SK-N-SH (cell line): ENCODE measurements at regions not wholly inside any gene's neighbourhood (a gene's known extent, or its start where the extent isn't known, plus 50 kb on each side); places are given as distances from the start of the nearest gene placed in this dataset.

Experiments used
- CTCF ChIA-PET: fragments of 300-600, 350-600 bp; formaldehyde crosslinking; extraction: SDS; loops from one replicate; lab custom pipeline; 2021; lab: Yijun Ruan, JAX
- POLR2A ChIA-PET: fragments of 350-600 bp; sonication (Branson Sonifier 250); formaldehyde crosslinking; extraction: SDS; loops from one replicate; lab custom pipeline; 2020; ENCODE audit warnings: antibody characterized with exemption, inconsistent platforms; lab: Yijun Ruan, JAX
- DNase-seq: peaks from one replicate; pipeline ENCODE4 v3.0.0; 2012
- H2AFZ ChIP-seq: fragments of 200-600 bp; sonication (generic); 2 replicates; pipeline ENCODE4 v1.8.1; 2016; ENCODE audit warnings: antibody characterized with exemption, mild to moderate bottlenecking, low read depth
- H3F3A ChIP-seq: fragments of 200-600 bp; sonication (generic); replicated peaks from 2 replicates; pipeline ENCODE3; 2016; ENCODE audit warnings: antibody characterized with exemption, mild to moderate bottlenecking; ENCODE audit not compliant: insufficient read depth
- H3K27ac ChIP-seq, 2 experiments: fragments of 200-500 bp in 1 of 2; fragments of 200-600 bp in 1 of 2; sonication (Bioruptor generic) in 1 of 2; sonication (generic), shearing (Covaris generic) in 1 of 2; 2 replicates each; pipeline versions ENCODE4 v1.5.1 to v1.6.1; 2014 to 2016; ENCODE audit warnings: low read depth in 2 of 2, inconsistent platforms in 1 of 2, low read length in 1 of 2, mild to moderate bottlenecking in 1 of 2, mixed read lengths in 1 of 2
- H3K27me3 ChIP-seq: fragments of 200-600 bp; sonication (generic), shearing (Covaris generic); 2 replicates; pipeline ENCODE4 v1.6.1; 2016; ENCODE audit warnings: mixed run types; ENCODE audit not compliant: insufficient read depth
- H3K36me3 ChIP-seq, 2 experiments: fragments of 200-500 bp in 1 of 2; fragments of 200-600 bp in 1 of 2; sonication (Bioruptor generic) in 1 of 2; sonication (generic) in 1 of 2; replicated peaks in 1 of 2; 2 replicates each; pipeline versions ENCODE3 to v1.5.1; 2014 to 2016; ENCODE audit warnings: low read length in 1 of 2, mild to moderate bottlenecking in 1 of 2; ENCODE audit not compliant: insufficient read depth in 2 of 2, control insufficient read depth in 1 of 2
- H3K4me1 ChIP-seq, 2 experiments: fragments of 200-500 bp in 1 of 2; fragments of 200-600 bp in 1 of 2; sonication (Bioruptor generic) in 1 of 2; sonication (generic), shearing (Covaris generic) in 1 of 2; 2 replicates each; pipeline versions ENCODE4 v1.5.1 to v1.6.1; 2014 to 2016; ENCODE audit warnings: low read depth in 1 of 2, low read length in 1 of 2, mixed run types in 1 of 2; ENCODE audit not compliant: insufficient read depth in 2 of 2, control insufficient read depth in 1 of 2
- H3K4me2 ChIP-seq: fragments of 200-600 bp; sonication (generic), shearing (Covaris generic); 2 replicates; pipeline ENCODE4 v1.6.1; 2017; ENCODE audit warnings: mixed run types
- H3K4me3 ChIP-seq, 2 experiments: fragments of 200-500 bp in 1 of 2; fragments of 200-600 bp in 1 of 2; sonication (Bioruptor generic) in 1 of 2; sonication (generic), shearing (Covaris generic) in 1 of 2; 2 replicates each; pipeline versions ENCODE4 v1.5.1 to v1.8.1; 2014 to 2016; ENCODE audit warnings: low read depth in 2 of 2, inconsistent platforms in 1 of 2, low read length in 1 of 2, mild to moderate bottlenecking in 1 of 2, mixed read lengths in 1 of 2, moderate library complexity in 1 of 2
- H3K79me2 ChIP-seq: fragments of 200-600 bp; sonication (generic); 2 replicates; pipeline ENCODE4 v1.8.1; 2017; ENCODE audit warnings: mild to moderate bottlenecking; ENCODE audit not compliant: insufficient read depth
- H3K9ac ChIP-seq: fragments of 200-600 bp; sonication (generic); 2 replicates; pipeline ENCODE4 v1.6.1; 2017; ENCODE audit warnings: mixed run types
- H3K9me2 ChIP-seq: fragments of 200-600 bp; sonication (generic); 2 replicates; pipeline ENCODE4 v1.6.1; 2017; ENCODE audit warnings: mixed run types
- H3K9me3 ChIP-seq: fragments of 200-600 bp; sonication (generic); 2 replicates; pipeline ENCODE4 v1.6.1; 2017; ENCODE audit warnings: mixed run types, mild to moderate bottlenecking, moderate library complexity
- H4K20me1 ChIP-seq: fragments of 200-600 bp; sonication (generic); 2 replicates; pipeline ENCODE4 v1.6.1; 2017; ENCODE audit warnings: mild to moderate bottlenecking, mixed run types; ENCODE audit not compliant: insufficient read depth
- CHD2 ChIP-seq: fragments of 150-350 bp; IDR thresholded peaks from 2 replicates; pipeline ENCODE4 v1.6.1; 2018; ENCODE audit warnings: low read length; ENCODE audit not compliant: partially characterized antibody
- EZH2phosphoT487 ChIP-seq: fragments of 200-600 bp; sonication (generic); IDR thresholded peaks from 2 replicates; pipeline ENCODE4 v1.6.1; 2017; ENCODE audit warnings: low read depth, mixed run types, mild to moderate bottlenecking, antibody characterized with exemption, moderate library complexity, borderline replicate concordance
- FOSL2 ChIP-seq: IDR thresholded peaks from 2 replicates; pipeline ENCODE4 v1.4.0; 2012; ENCODE audit warnings: low read depth, mild to moderate bottlenecking, moderate library complexity, borderline replicate concordance
- GABPA ChIP-seq: IDR thresholded peaks from 2 replicates; pipeline ENCODE4 v1.4.0; 2012; ENCODE audit warnings: low read depth, mild to moderate bottlenecking
- MEF2A ChIP-seq: IDR thresholded peaks from 2 replicates; pipeline ENCODE4 v1.4.0; 2012; ENCODE audit warnings: low read depth, borderline replicate concordance
- PBX3 ChIP-seq: IDR thresholded peaks from 2 replicates; pipeline ENCODE4; 2012
- POLR2AphosphoS5 ChIP-seq: IDR thresholded peaks from 2 replicates; pipeline ENCODE4 v1.6.1; 2012; ENCODE audit warnings: low read depth, low read length
- RAD21 ChIP-seq: IDR thresholded peaks from 2 replicates; pipeline ENCODE4 v1.6.1; 2012; ENCODE audit warnings: mild to moderate bottlenecking, low read length
- RCOR1 ChIP-seq: fragments of 150-350 bp; IDR thresholded peaks from 2 replicates; pipeline ENCODE4 v1.6.1; 2017; ENCODE audit warnings: antibody characterized with exemption, low read length
- REST ChIP-seq: IDR thresholded peaks from 2 replicates; pipeline ENCODE4 v1.6.1; 2012; ENCODE audit warnings: mild to moderate bottlenecking, low read depth, low read length, moderate library complexity
- RFX5 ChIP-seq: IDR thresholded peaks from 2 replicates; pipeline ENCODE4 v1.6.1; 2012; ENCODE audit warnings: mild to moderate bottlenecking, improper control_type of control experiment, low read length
- SIN3A ChIP-seq: IDR thresholded peaks from 2 replicates; pipeline ENCODE4 v1.6.1; 2012; ENCODE audit warnings: low read depth, mild to moderate bottlenecking, low read length, moderate library complexity, borderline replicate concordance
- SMC3 ChIP-seq: IDR thresholded peaks from 2 replicates; pipeline ENCODE4 v1.6.1; 2012; ENCODE audit warnings: low read depth, low read length, improper control_type of control experiment
- TAF1 ChIP-seq: IDR thresholded peaks from 2 replicates; pipeline ENCODE4 v1.6.1; 2012; ENCODE audit warnings: low read depth, mild to moderate bottlenecking, low read length, moderate library complexity, borderline replicate concordance
- USF2 ChIP-seq: fragments of 150-350 bp; IDR thresholded peaks from 2 replicates; pipeline ENCODE4 v1.6.1; 2017; ENCODE audit warnings: antibody characterized with exemption, low read length, low read depth, borderline replicate concordance
- YY1 ChIP-seq: IDR thresholded peaks from 2 replicates; pipeline ENCODE4 v1.4.0; 2012; ENCODE audit warnings: low read depth, mild to moderate bottlenecking
- ZBTB33 ChIP-seq: IDR thresholded peaks from 2 replicates; pipeline ENCODE4 v1.4.0; 2012; ENCODE audit warnings: low read depth, borderline replicate concordance
- WGBS: methylation state at CpG from one replicate; pipeline ENCODE4 v1.1.6; 2017; ENCODE audit warnings: low lambda C conversion rate; 5-methylcytosine and 5-hydroxymethylcytosine counted together

GRCh38 chr17:79212149-79213087 lies 137.8 kb downstream of the ENGASE start:
- ChIA-PET POLR2A (no interaction called here), CTCF (interaction anchor here (1.0 to 11.7 kb wide), 4 partner anchors 9 to 178 kb away, joined by 3 to 121 read pairs (median 4); no protein-coding TSS in a partner anchor)
- TF ChIP-seq FOSL2 (no peak), TAF1 (no peak), RFX5 (no peak), EZH2phosphoT487 (no peak), CHD2 (no peak), POLR2AphosphoS5 (no peak), YY1 (no peak), PBX3 (no peak), SIN3A (no peak), USF2 (no peak), REST (no peak), RCOR1 (no peak), RAD21 (no peak), MEF2A (no peak), SMC3 (no peak), GABPA (no peak), ZBTB33 (no peak)
- H3K9me3 ChIP-seq: no peaks in the 10 kb centered on the region
- no peak overlapping the region for H2AFZ ChIP-seq
- H3K27ac ChIP-seq: no peak overlapping the region
- H3K9me2 ChIP-seq: no peaks in the 10 kb centered on the region
- no peaks in the 10 kb centered on the region for H3F3A ChIP-seq
- H3K79me2 ChIP-seq: no peaks in the 10 kb centered on the region
- peaks cover 28% of the 10 kb centered on the region for H3K27me3 ChIP-seq
- H3K9ac ChIP-seq: no peak overlapping the region
- peak; percentile 73 for DNase-seq
- 54% methylated on average over 14 of the region's 15 CpGs for WGBS
- no peak overlapping the region for H3K4me3 ChIP-seq
- no peaks in the 10 kb centered on the region for H3K36me3 ChIP-seq
- no peak overlapping the region for H3K4me2 ChIP-seq
- H3K4me1 ChIP-seq: peaks cover 0 to 39% of the 10 kb centered on the region in 2 experiments; a peak in 1 of 4 replicates
- no peaks in the 10 kb centered on the region for H4K20me1 ChIP-seq
